GM10266 (cell line): ENCODE measurements at regions not wholly inside any gene's neighbourhood (a gene's known extent, or its start where the extent isn't known, plus 50 kb on each side); places are given as distances from the start of the nearest gene placed in this dataset.

Experiments used
- DNase-seq: peaks from one replicate; pipeline ENCODE4 v3.0.0; 2012; ENCODE audit errors: extremely low spot score
- CTCF ChIP-seq: IDR thresholded peaks from 2 replicates; pipeline ENCODE4 v1.5.1; 2012; ENCODE audit warnings: mild to moderate bottlenecking, low read depth; ENCODE audit not compliant: control insufficient read depth, insufficient read depth; ENCODE audit errors: missing control alignments

- TF ChIP-seq CTCF = no peak
- no peak for DNase-seq
Measured at GRCh38 chr6:94454231-94454630, 1034.9 kb upstream of the EPHA7 start.

- TF ChIP-seq CTCF = no peak
Measured at GRCh38 chr6:94446120-94446519, 1026.8 kb upstream of the EPHA7 start.

GRCh38 chr6:94443701-94444100, 1024.3 kb upstream of the EPHA7 start:
- TF ChIP-seq CTCF = no peak
- DNase-seq = no peak

More at GRCh38 chr6:94446120-94446519, 1026.8 kb upstream of the EPHA7 start:
- DNase-seq = no peak

GRCh38 chr6:94424692-94425091, 1005.3 kb upstream of the EPHA7 start:
- no peak for TF ChIP-seq CTCF
- DNase-seq = no peak

GRCh38 chr6:94417363-94417762, 998.0 kb upstream of the EPHA7 start:
- no peak for TF ChIP-seq CTCF
- no peak for DNase-seq

GRCh38 chr6:94414041-94414440, 994.7 kb upstream of the EPHA7 start:
- no peak for TF ChIP-seq CTCF
- DNase-seq = no peak

- TF ChIP-seq CTCF = no peak
- no peak for DNase-seq
Measured at GRCh38 chr6:94401311-94401710, 982.0 kb upstream of the EPHA7 start.
